Renal cortex interstitium (tissue), 11 donors: ENCODE measurements at regions not wholly inside any gene's neighbourhood (a gene's known extent, or its start where the extent isn't known, plus 50 kb on each side); places are given as distances from the start of the nearest gene placed in this dataset.

Experiments
- DNase-seq, 11 donors: peaks; one replicate each; pipeline ENCODE4 v3.0.0-alpha.2; 2013; ENCODE audit warnings: low read depth in 9 of 11, low spot score in 4 of 11; ENCODE audit errors: extremely low read depth in 1 of 11

- no peak for DNase-seq
Measured at GRCh38 chr21:36552434-36552785, 72.5 kb upstream of the CLDN14 start.

- DNase-seq: no peak
Measured at GRCh38 chr21:36553406-36553805, 73.5 kb upstream of the CLDN14 start.

GRCh38 chr21:36554411-36555157 lies 74.7 kb upstream of the CLDN14 start:
- DNase-seq: no peak

GRCh38 chr21:36555199-36555800 lies 75.4 kb upstream of the CLDN14 start:
- DNase-seq: no peak

GRCh38 chr21:36557316-36557715 lies 77.4 kb upstream of the CLDN14 start:
- DNase-seq: no peak

- DNase-seq: no peak
Measured at GRCh38 chr21:36560933-36561575, 81.1 kb upstream of the CLDN14 start.

GRCh38 chr21:36563341-36563926 lies 83.5 kb upstream of the CLDN14 start:
- no peak for DNase-seq

GRCh38 chr21:36564647-36565046 lies 84.7 kb upstream of the CLDN14 start:
- no peak for DNase-seq

GRCh38 chr21:36565540-36565939 lies 85.6 kb upstream of the CLDN14 start:
- no peak for DNase-seq

- DNase-seq: no peak
Measured at GRCh38 chr21:36566644-36567043, 86.7 kb upstream of the CLDN14 start.

GRCh38 chr21:36567216-36567885 lies 87.4 kb upstream of the CLDN14 start:
- DNase-seq: no peak

- DNase-seq: no peak
Measured at GRCh38 chr21:36569511-36569910, 89.6 kb upstream of the CLDN14 start.

- no peak for DNase-seq
Measured at GRCh38 chr21:36571556-36571955, 91.6 kb upstream of the CLDN14 start.

GRCh38 chr21:36572039-36572438 lies 92.1 kb upstream of the CLDN14 start:
- no peak for DNase-seq

GRCh38 chr21:36575306-36575705 lies 95.4 kb upstream of the CLDN14 start:
- DNase-seq: no peak

- DNase-seq: no peak
Measured at GRCh38 chr21:36576441-36576840, 96.5 kb upstream of the CLDN14 start.

- no peak for DNase-seq
Measured at GRCh38 chr21:36579898-36580297, 100.0 kb upstream of the CLDN14 start.

GRCh38 chr21:36582271-36582670 lies 102.3 kb upstream of the CLDN14 start:
- no peak for DNase-seq

GRCh38 chr21:36583591-36583990 lies 103.7 kb upstream of the CLDN14 start:
- no peak for DNase-seq
